Vagina (tissue), 2 donors: ENCODE measurements at regions not wholly inside any gene's neighbourhood (a gene's known extent, or its start where the extent isn't known, plus 50 kb on each side); places are given as distances from the start of the nearest gene placed in this dataset.
"Not testable (repeated sequence)": the region's sequence is repeated elsewhere in the genome, so short reads cannot be mapped to it uniquely, and the experiment has no call there.

Experiments used
- POLR2A ChIP-seq, 2 donors: fragments of 450-650 bp; IDR thresholded peaks; one replicate each; pipeline ENCODE4 v1.6.1; 2017; ENCODE audit warnings: antibody characterized with exemption in 2 of 2, mild to moderate bottlenecking in 2 of 2, moderate library complexity in 2 of 2
- POLR2AphosphoS5 ChIP-seq, 2 donors: sonication (generic); formaldehyde crosslinking; IDR thresholded peaks; one replicate each; pipeline ENCODE4 v1.9.0; 2017; ENCODE audit warnings: antibody characterized with exemption in 2 of 2, mild to moderate bottlenecking in 2 of 2, low read depth in 1 of 2; ENCODE audit not compliant: insufficient read depth in 1 of 2
- TF ChIP-seq, protein P1 (sequence below), 3 experiments: fragments of 450-650 bp in 2 of 3; fragments of 200-600 bp in 1 of 3; sonication (generic) in 1 of 3; IDR thresholded peaks; one replicate each; pipeline ENCODE4 v1.5.1; 2017 to 2019; ENCODE audit warnings: antibody characterized with exemption in 3 of 3, mild to moderate bottlenecking in 2 of 3, moderate library complexity in 2 of 3

DNA sequence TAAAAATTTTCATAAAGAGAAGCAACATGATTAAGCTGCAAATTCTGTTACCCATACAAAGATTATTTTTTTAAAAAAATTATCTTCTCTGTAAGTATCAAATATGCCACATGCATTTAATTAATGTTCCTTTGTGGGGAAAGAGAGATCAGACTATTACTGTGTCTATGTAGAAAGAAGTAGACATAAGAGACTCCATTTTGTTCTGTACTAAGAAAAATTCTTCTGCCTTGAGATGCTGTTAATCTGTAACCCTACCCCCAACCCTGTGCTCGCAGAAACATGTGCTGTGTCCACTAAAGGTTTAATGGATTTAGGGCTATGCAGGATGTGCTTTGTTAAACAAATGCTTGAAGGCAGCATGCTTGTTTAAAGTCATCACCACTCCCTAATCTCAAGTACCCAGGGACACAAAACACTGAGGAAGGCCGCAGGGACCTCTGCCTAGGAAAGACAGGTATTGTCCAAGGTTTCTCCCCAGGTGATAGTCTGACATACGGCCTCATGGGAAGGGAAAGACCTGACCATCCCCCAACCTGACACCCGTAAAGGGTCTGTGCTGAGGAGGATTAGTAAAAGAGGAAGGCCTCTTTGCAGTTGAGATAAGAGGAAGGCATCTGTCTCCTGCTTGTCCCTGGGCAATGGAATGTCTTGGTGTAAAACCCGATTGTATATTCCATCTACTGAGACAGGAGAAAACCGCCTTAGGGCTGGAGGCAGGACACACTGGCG, 1260.9 kb upstream of the RAG2 start:
- TF ChIP-seq, protein P1, sequence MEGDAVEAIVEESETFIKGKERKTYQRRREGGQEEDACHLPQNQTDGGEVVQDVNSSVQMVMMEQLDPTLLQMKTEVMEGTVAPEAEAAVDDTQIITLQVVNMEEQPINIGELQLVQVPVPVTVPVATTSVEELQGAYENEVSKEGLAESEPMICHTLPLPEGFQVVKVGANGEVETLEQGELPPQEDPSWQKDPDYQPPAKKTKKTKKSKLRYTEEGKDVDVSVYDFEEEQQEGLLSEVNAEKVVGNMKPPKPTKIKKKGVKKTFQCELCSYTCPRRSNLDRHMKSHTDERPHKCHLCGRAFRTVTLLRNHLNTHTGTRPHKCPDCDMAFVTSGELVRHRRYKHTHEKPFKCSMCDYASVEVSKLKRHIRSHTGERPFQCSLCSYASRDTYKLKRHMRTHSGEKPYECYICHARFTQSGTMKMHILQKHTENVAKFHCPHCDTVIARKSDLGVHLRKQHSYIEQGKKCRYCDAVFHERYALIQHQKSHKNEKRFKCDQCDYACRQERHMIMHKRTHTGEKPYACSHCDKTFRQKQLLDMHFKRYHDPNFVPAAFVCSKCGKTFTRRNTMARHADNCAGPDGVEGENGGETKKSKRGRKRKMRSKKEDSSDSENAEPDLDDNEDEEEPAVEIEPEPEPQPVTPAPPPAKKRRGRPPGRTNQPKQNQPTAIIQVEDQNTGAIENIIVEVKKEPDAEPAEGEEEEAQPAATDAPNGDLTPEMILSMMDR (IDR thresholded peaks at IDR 0.05): not testable (repeated sequence)
- not testable (repeated sequence) for TF ChIP-seq POLR2A (IDR thresholded peaks at IDR 0.05); POLR2AphosphoS5 (IDR thresholded peaks at IDR 0.05; ENCODE audit: insufficient read depth in 1 of 2, low read depth in 1 of 2)
